ENCODE measurements at regions not wholly inside any gene's neighbourhood (a gene's known extent, or its start where the extent isn't known, plus 50 kb on each side); places are given as distances from the start of the nearest gene placed in this dataset.

GRCh38 chr2:238599549-238600505 is 173.1 kb downstream of the ASB1 start:
- Histone ChIP-seq H3K4me1 (ENCODE audit: control insufficient read depth, insufficient read depth, low read length) (no peaks in the 10 kb centered on the region), H3K4me3 (ENCODE audit: low read depth, low read length) (no peak overlapping the region), H3K9me3 (ENCODE audit: control insufficient read depth, insufficient read depth, low read length) (no peaks in the 10 kb centered on the region), H3K9ac (ENCODE audit: low read depth, low read length) (no peak overlapping the region), H3K27me3 (ENCODE audit: control insufficient read depth, insufficient read depth, low read length) (no peaks in the 10 kb centered on the region), H3K36me3 (ENCODE audit: control insufficient read depth, insufficient read depth, low read length) (no peaks in the 10 kb centered on the region)

- no peak overlapping the region for H3K4me3 ChIP-seq (ENCODE audit: low read depth, low read length)
- no peaks in the 10 kb centered on the region for H3K4me1 ChIP-seq (ENCODE audit: control insufficient read depth, insufficient read depth, low read length)
- no peaks in the 10 kb centered on the region for H3K27me3 ChIP-seq (ENCODE audit: control insufficient read depth, insufficient read depth, low read length)
- no peak overlapping the region for H3K9ac ChIP-seq (ENCODE audit: low read depth, low read length)
- no peaks in the 10 kb centered on the region for H3K36me3 ChIP-seq (ENCODE audit: control insufficient read depth, insufficient read depth, low read length)
- H3K9me3 ChIP-seq (ENCODE audit: control insufficient read depth, insufficient read depth, low read length): no peaks in the 10 kb centered on the region
Measured at GRCh38 chr2:238600506-238601432, 174.0 kb downstream of the ASB1 start.

GRCh38 chr2:238601433-238602222 is 174.9 kb downstream of the ASB1 start:
- H3K4me1 ChIP-seq (ENCODE audit: control insufficient read depth, insufficient read depth, low read length): no peaks in the 10 kb centered on the region
- H3K9me3 ChIP-seq (ENCODE audit: control insufficient read depth, insufficient read depth, low read length): no peaks in the 10 kb centered on the region
- no peak overlapping the region for H3K4me3 ChIP-seq (ENCODE audit: low read depth, low read length)
- H3K27me3 ChIP-seq (ENCODE audit: control insufficient read depth, insufficient read depth, low read length): no peaks in the 10 kb centered on the region
- no peaks in the 10 kb centered on the region for H3K36me3 ChIP-seq (ENCODE audit: control insufficient read depth, insufficient read depth, low read length)
- no peak overlapping the region for H3K9ac ChIP-seq (ENCODE audit: low read depth, low read length)

GRCh38 chr2:238602223-238602960 is 175.7 kb downstream of the ASB1 start:
- H3K4me1 ChIP-seq (ENCODE audit: control insufficient read depth, insufficient read depth, low read length): no peaks in the 10 kb centered on the region
- H3K36me3 ChIP-seq (ENCODE audit: control insufficient read depth, insufficient read depth, low read length): no peaks in the 10 kb centered on the region
- H3K9me3 ChIP-seq (ENCODE audit: control insufficient read depth, insufficient read depth, low read length): no peaks in the 10 kb centered on the region
- H3K4me3 ChIP-seq (ENCODE audit: low read depth, low read length): no peak overlapping the region
- no peaks in the 10 kb centered on the region for H3K27me3 ChIP-seq (ENCODE audit: control insufficient read depth, insufficient read depth, low read length)
- H3K9ac ChIP-seq (ENCODE audit: low read depth, low read length): no peak overlapping the region

GRCh38 chr2:238603596-238603995 is 176.9 kb downstream of the ASB1 start:
- Histone ChIP-seq H3K4me1 (ENCODE audit: control insufficient read depth, insufficient read depth, low read length) (no peaks in the 10 kb centered on the region), H3K4me3 (ENCODE audit: low read depth, low read length) (no peak overlapping the region), H3K27me3 (ENCODE audit: control insufficient read depth, insufficient read depth, low read length) (no peaks in the 10 kb centered on the region), H3K36me3 (ENCODE audit: control insufficient read depth, insufficient read depth, low read length) (no peaks in the 10 kb centered on the region), H3K9me3 (ENCODE audit: control insufficient read depth, insufficient read depth, low read length) (no peaks in the 10 kb centered on the region), H3K9ac (ENCODE audit: low read depth, low read length) (no peak overlapping the region)

GRCh38 chr2:238606311-238606710 is 179.6 kb downstream of the ASB1 start:
- H3K9me3 ChIP-seq (ENCODE audit: control insufficient read depth, insufficient read depth, low read length): no peaks in the 10 kb centered on the region
- no peaks in the 10 kb centered on the region for H3K27me3 ChIP-seq (ENCODE audit: control insufficient read depth, insufficient read depth, low read length)
- no peak overlapping the region for H3K4me3 ChIP-seq (ENCODE audit: low read depth, low read length)
- H3K9ac ChIP-seq (ENCODE audit: low read depth, low read length): no peak overlapping the region
- H3K36me3 ChIP-seq (ENCODE audit: control insufficient read depth, insufficient read depth, low read length): no peaks in the 10 kb centered on the region
- no peaks in the 10 kb centered on the region for H3K4me1 ChIP-seq (ENCODE audit: control insufficient read depth, insufficient read depth, low read length)

GRCh38 chr2:238613610-238614009 is 186.9 kb downstream of the ASB1 start:
- Histone ChIP-seq H3K9ac (ENCODE audit: low read depth, low read length) (no peak overlapping the region), H3K9me3 (ENCODE audit: control insufficient read depth, insufficient read depth, low read length) (no peaks in the 10 kb centered on the region), H3K4me1 (ENCODE audit: control insufficient read depth, insufficient read depth, low read length) (no peaks in the 10 kb centered on the region), H3K4me3 (ENCODE audit: low read depth, low read length) (no peak overlapping the region), H3K27me3 (ENCODE audit: control insufficient read depth, insufficient read depth, low read length) (no peaks in the 10 kb centered on the region), H3K36me3 (ENCODE audit: control insufficient read depth, insufficient read depth, low read length) (no peaks in the 10 kb centered on the region)

- H3K36me3 ChIP-seq (ENCODE audit: control insufficient read depth, insufficient read depth, low read length): no peaks in the 10 kb centered on the region
- no peaks in the 10 kb centered on the region for H3K9me3 ChIP-seq (ENCODE audit: control insufficient read depth, insufficient read depth, low read length)
- H3K4me1 ChIP-seq (ENCODE audit: control insufficient read depth, insufficient read depth, low read length): no peaks in the 10 kb centered on the region
- no peaks in the 10 kb centered on the region for H3K27me3 ChIP-seq (ENCODE audit: control insufficient read depth, insufficient read depth, low read length)
- no peak overlapping the region for H3K4me3 ChIP-seq (ENCODE audit: low read depth, low read length)
- no peak overlapping the region for H3K9ac ChIP-seq (ENCODE audit: low read depth, low read length)
Measured at GRCh38 chr2:238614376-238614775, 187.6 kb downstream of the ASB1 start.

- no peak overlapping the region for H3K9ac ChIP-seq (ENCODE audit: low read depth, low read length)
- H3K9me3 ChIP-seq (ENCODE audit: control insufficient read depth, insufficient read depth, low read length): no peaks in the 10 kb centered on the region
- H3K27me3 ChIP-seq (ENCODE audit: control insufficient read depth, insufficient read depth, low read length): no peaks in the 10 kb centered on the region
- H3K4me3 ChIP-seq (ENCODE audit: low read depth, low read length): no peak overlapping the region
- H3K4me1 ChIP-seq (ENCODE audit: control insufficient read depth, insufficient read depth, low read length): no peaks in the 10 kb centered on the region
- H3K36me3 ChIP-seq (ENCODE audit: control insufficient read depth, insufficient read depth, low read length): no peaks in the 10 kb centered on the region
Measured at GRCh38 chr2:238615187-238615586, 188.5 kb downstream of the ASB1 start.

- Histone ChIP-seq H3K27me3 (ENCODE audit: control insufficient read depth, insufficient read depth, low read length) (no peaks in the 10 kb centered on the region), H3K9ac (ENCODE audit: low read depth, low read length) (no peak overlapping the region), H3K9me3 (ENCODE audit: control insufficient read depth, insufficient read depth, low read length) (no peaks in the 10 kb centered on the region), H3K36me3 (ENCODE audit: control insufficient read depth, insufficient read depth, low read length) (no peaks in the 10 kb centered on the region), H3K4me1 (ENCODE audit: control insufficient read depth, insufficient read depth, low read length) (no peaks in the 10 kb centered on the region), H3K4me3 (ENCODE audit: low read depth, low read length) (no peak overlapping the region)
Measured at GRCh38 chr2:238616681-238617080, 190.0 kb downstream of the ASB1 start.
